Gastroesophageal sphincter (tissue), 4 donors: ENCODE measurements at regions not wholly inside any gene's neighbourhood (a gene's known extent, or its start where the extent isn't known, plus 50 kb on each side); places are given as distances from the start of the nearest gene placed in this dataset.
"Not testable (repeated sequence)": the region's sequence is repeated elsewhere in the genome, so short reads cannot be mapped to it uniquely, and the experiment has no call there.

ENCODE experiments used
- ATAC-seq: fragments of 150-250 bp; one replicate; pipeline ENCODE4 v1.9.1; 2016; ENCODE audit warnings: mild to moderate bottlenecking, moderate library complexity
- H3K27ac ChIP-seq, 4 donors: fragments of 200-600 bp; sonication (generic) in 3 of 4; 1 replicate in 3 of 4; 2 replicates in 1 of 4; pipeline ENCODE4 v1.5.1; 2016 to 2019
- H3K27me3 ChIP-seq: fragments of 200-600 bp; sonication (generic); one replicate; pipeline ENCODE4 v1.5.1; 2019
- H3K36me3 ChIP-seq, 2 donors: fragments of 200-600 bp; sonication (generic); one replicate each; pipeline ENCODE4 v1.5.1; 2019; ENCODE audit warnings: control low read depth in 1 of 2
- H3K4me1 ChIP-seq, 3 donors: fragments of 200-600 bp; sonication (generic); 1 replicate in 2 of 3; 2 replicates in 1 of 3; pipeline ENCODE4 v1.5.1; 2016 to 2019; ENCODE audit warnings: control low read depth in 2 of 3
- H3K4me3 ChIP-seq, 2 donors: fragments of 200-600 bp; sonication (generic); one replicate each; pipeline ENCODE4 v1.5.1; 2019; ENCODE audit warnings: mild to moderate bottlenecking in 1 of 2, moderate library complexity in 1 of 2
- H3K9me3 ChIP-seq, 3 donors: fragments of 200-600 bp; sonication (generic); one replicate each; pipeline ENCODE4 v1.5.1; 2017 to 2019; ENCODE audit warnings: control low read depth in 2 of 3
- CTCF ChIP-seq, 4 experiments: fragments of 200-600 bp in 2 of 4; fragments of 450-650 bp in 2 of 4; sonication (generic) in 1 of 4; IDR thresholded peaks; one replicate each; pipeline ENCODE4 v1.5.1; 2017 to 2019; ENCODE audit warnings: antibody characterized with exemption in 4 of 4, mild to moderate bottlenecking in 2 of 4, moderate library complexity in 2 of 4
- EP300 ChIP-seq: sonication (generic); formaldehyde crosslinking; IDR thresholded peaks from one replicate; pipeline ENCODE4 v1.6.1; 2017; ENCODE audit warnings: antibody characterized with exemption, mild to moderate bottlenecking
- POLR2A ChIP-seq, 2 donors: fragments of 450-650 bp; IDR thresholded peaks; one replicate each; pipeline ENCODE4 v1.6.1; 2017; ENCODE audit warnings: antibody characterized with exemption in 2 of 2, mild to moderate bottlenecking in 2 of 2, moderate library complexity in 1 of 2
- POLR2AphosphoS5 ChIP-seq: sonication (generic); formaldehyde crosslinking; IDR thresholded peaks from one replicate; pipeline ENCODE4 v1.6.1; 2017; ENCODE audit warnings: antibody characterized with exemption
- WGBS, 2 donors: methylation state at CpG; one replicate each; pipeline ENCODE4 v1.1.5; 2018; ENCODE audit warnings: low coverage in 1 of 2; 5-methylcytosine and 5-hydroxymethylcytosine counted together

- Histone ChIP-seq H3K36me3 (no peaks in the 10 kb centered on the region), H3K4me3 (no peak overlapping the region), H3K9me3 (no peaks in the 10 kb centered on the region), H3K27ac (no peak overlapping the region), H3K27me3 (no peaks in the 10 kb centered on the region), H3K4me1 (no peaks in the 10 kb centered on the region)
- 72 to 83% methylated on average over 2 of the region's 2 CpGs for WGBS, 2 donors
- no peak for TF ChIP-seq POLR2A (IDR thresholded peaks at IDR 0.05)
- TF ChIP-seq EP300 = no peak
- no peak for TF ChIP-seq CTCF (IDR thresholded peaks at IDR 0.05)
- TF ChIP-seq POLR2AphosphoS5 = no peak
- no peak for ATAC-seq
Measured at GRCh38 chr3:101913168-101913567, 63.9 kb downstream of the NFKBIZ start.

GRCh38 chr3:101917761-101918160 lies 68.4 kb downstream of the NFKBIZ start:
- H3K27ac ChIP-seq, H3K9me3 ChIP-seq, ATAC-seq, H3K27me3 ChIP-seq, H3K36me3 ChIP-seq, H3K4me3 ChIP-seq, H3K4me1 ChIP-seq: not testable (repeated sequence)
- WGBS, 2 donors = 100% methylated on average over 1 to 2 of the region's 2 CpGs

GRCh38 chr3:101922151-101922725 lies 72.9 kb downstream of the NFKBIZ start:
- not testable (repeated sequence) for ATAC-seq, H3K4me3 ChIP-seq, H3K27me3 ChIP-seq, H3K4me1 ChIP-seq, H3K36me3 ChIP-seq, H3K27ac ChIP-seq, H3K9me3 ChIP-seq
- WGBS, 2 donors = 95 to 96% methylated on average over 3 of the region's 3 CpGs

GRCh38 chr3:101924621-101925020 lies 75.3 kb downstream of the NFKBIZ start:
- not testable (repeated sequence) for H3K27me3 ChIP-seq, H3K9me3 ChIP-seq, H3K27ac ChIP-seq, ATAC-seq, H3K4me1 ChIP-seq, H3K36me3 ChIP-seq, H3K4me3 ChIP-seq
- no CpG with 5 or more reads among the region's 2 CpGs for WGBS, 2 donors

- not testable (repeated sequence) for H3K36me3 ChIP-seq, H3K9me3 ChIP-seq, H3K27me3 ChIP-seq, H3K4me3 ChIP-seq, H3K27ac ChIP-seq, H3K4me1 ChIP-seq, ATAC-seq
- WGBS, 2 donors = 100% methylated on average over 1 of the region's 1 CpG; no CpG with 5 or more reads in 1 of the 2 donors
Measured at GRCh38 chr3:101925124-101925523, 75.8 kb downstream of the NFKBIZ start.

GRCh38 chr3:101925564-101925963 lies 76.2 kb downstream of the NFKBIZ start:
- no peaks in the 10 kb centered on the region for H3K4me1 ChIP-seq
- H3K27ac ChIP-seq = no peak overlapping the region
- TF ChIP-seq POLR2A (IDR thresholded peaks at IDR 0.05) = no peak
- TF ChIP-seq CTCF (IDR thresholded peaks at IDR 0.05) = no peak
- TF ChIP-seq EP300 = no peak
- no peak for TF ChIP-seq POLR2AphosphoS5
- no peak overlapping the region for H3K4me3 ChIP-seq
- H3K36me3 ChIP-seq = no peaks in the 10 kb centered on the region
- WGBS, 2 donors = 78 to 87% methylated on average over 2 of the region's 2 CpGs
- H3K9me3 ChIP-seq = no peaks in the 10 kb centered on the region
- H3K27me3 ChIP-seq = no peaks in the 10 kb centered on the region
- ATAC-seq = no peak

GRCh38 chr3:101926594-101927105 lies 77.3 kb downstream of the NFKBIZ start:
- Histone ChIP-seq H3K27me3 (no peaks in the 10 kb centered on the region), H3K9me3 (no peaks in the 10 kb centered on the region), H3K27ac (no peak overlapping the region), H3K4me1 (no peaks in the 10 kb centered on the region), H3K36me3 (no peaks in the 10 kb centered on the region), H3K4me3 (no peak overlapping the region)
- TF ChIP-seq POLR2A (IDR thresholded peaks at IDR 0.05) (no peak), EP300 (no peak), POLR2AphosphoS5 (no peak), CTCF (IDR thresholded peaks at IDR 0.05) (no peak)
- ATAC-seq = no peak
- WGBS, 2 donors = 64% methylated on average over 7 of the region's 7 CpGs
